CD1c-positive myeloid dendritic cell (primary cell): ENCODE measurements at regions not wholly inside any gene's neighbourhood (a gene's known extent, or its start where the extent isn't known, plus 50 kb on each side); places are given as distances from the start of the nearest gene placed in this dataset.
"Not testable (repeated sequence)": the region's sequence is repeated elsewhere in the genome, so short reads cannot be mapped to it uniquely, and the experiment has no call there.

Source experiments
- DNase-seq: peaks from one replicate; pipeline ENCODE4 v3.0.0-alpha.2; 2016; ENCODE audit errors: extremely low spot score

DNA sequence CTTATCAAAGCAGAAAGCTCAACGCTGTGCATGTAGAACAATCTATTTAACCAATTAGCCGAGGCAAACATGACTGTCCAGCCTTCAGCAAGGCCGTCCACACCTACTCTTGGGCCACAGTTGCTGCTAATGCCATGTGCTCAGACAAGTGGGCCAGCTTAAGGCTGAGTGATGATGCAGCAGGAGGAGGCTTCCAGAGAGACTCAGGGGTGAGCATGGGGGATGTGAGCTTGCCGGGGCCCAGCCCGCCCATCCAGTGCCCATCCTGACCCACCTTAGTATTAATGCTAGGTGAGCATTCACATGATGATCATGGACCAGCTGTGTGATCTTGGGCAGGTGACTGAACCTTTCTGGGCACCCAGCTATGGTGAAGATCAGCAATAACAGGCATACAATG lies 150.1 kb downstream of the TPRA1 start:
- DNase-seq = no peak

DNA sequence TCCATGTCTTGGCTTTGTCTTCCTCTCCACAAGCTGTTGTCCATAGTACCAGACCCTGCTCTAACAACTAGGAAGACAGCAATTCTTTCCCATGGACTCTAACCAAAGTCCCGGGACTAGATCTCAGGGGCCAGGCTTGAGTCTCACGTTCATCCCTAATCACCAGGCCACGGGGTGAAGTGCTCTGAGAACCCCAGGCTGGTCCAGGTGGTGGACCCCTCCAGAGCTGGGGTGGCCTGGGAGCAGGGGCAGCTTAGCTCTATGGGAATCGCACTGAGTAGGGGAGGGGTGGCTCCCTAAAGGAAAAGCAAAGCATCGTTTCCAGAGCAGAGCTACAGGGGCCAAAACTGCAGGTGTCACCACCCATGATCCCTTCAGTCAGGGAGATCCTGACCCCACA lies 150.9 kb downstream of the TPRA1 start:
- no peak for DNase-seq

DNA sequence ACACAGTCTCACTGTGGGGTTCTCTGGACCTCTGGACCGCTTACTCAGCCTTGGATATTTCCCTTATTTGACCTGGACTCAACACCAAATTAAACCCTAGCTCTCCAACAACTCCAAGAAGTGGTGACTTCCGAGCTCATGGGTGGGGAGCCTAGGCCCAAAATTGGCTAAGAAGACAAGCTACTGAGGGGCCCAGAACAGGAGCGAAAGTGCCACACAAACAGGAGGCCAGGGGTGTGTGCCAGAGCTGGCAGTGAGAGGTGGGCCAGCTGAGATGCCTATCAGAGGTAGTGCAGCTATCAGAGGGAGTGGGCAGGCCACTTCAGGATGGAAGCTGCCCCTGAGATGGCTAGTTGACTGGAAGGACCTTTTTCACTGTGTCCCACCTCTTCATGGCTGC lies 151.1 kb upstream of the PRR20G start:
- DNase-seq = no peak

DNA sequence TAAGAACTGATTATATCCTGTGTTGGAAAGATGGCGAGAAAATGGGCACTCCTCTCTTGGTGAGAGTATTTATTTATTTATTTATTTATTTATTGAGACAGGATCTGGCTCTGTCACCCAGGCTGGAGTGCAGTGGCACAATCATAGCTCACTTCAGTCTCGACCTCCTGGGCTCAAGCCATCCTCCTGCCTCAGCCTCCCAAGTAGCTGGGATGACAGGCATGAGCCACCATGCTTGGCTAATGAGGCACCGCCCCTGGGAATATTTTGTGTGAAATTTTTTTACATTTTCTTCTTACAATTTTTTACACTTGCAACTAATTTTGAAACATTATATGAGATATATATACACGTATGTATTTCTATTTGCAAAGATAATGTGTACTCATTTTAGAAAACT lies 150.5 kb upstream of the PRR20G start:
- no peak for DNase-seq

DNA sequence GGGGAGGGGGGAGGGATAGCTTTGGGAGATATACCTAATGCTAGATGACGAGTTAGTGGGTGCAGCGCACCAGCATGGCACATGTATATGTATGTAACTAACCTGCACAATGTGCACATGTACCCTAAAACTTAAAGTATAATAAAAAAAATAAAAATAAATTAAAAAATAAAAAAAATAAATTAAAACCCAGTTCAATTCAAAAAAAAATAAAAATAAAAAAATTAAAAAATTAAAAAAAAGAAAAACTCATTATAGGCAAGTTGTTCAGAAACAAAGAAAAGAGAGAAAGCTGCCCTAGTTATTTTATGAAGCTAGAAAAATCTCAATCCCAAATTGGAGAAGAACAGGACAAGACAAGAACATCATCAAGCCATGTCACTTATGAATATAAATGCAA lies 147.5 kb upstream of the PRR20G start:
- not testable (repeated sequence) for DNase-seq

DNA sequence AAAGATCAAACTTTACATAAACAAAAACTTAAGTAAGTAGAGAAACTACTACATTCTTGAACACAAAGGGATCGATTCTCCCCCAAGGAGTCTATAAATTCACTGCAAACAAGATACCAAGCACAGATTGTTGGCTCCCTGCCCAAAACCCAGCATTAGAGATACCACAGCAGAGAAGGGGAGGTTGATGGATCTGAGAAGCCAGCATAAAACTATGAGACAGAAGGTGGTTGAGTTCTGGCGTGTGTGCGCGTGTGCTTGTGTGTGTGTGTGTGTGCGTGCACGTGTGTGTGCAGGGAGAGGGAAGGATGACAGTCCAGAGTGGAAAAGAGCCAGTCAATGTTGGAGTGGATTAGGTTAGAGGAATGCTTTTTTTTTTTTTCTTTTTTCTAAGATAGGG lies 143.2 kb upstream of the PRR20G start:
- no peak for DNase-seq

DNA sequence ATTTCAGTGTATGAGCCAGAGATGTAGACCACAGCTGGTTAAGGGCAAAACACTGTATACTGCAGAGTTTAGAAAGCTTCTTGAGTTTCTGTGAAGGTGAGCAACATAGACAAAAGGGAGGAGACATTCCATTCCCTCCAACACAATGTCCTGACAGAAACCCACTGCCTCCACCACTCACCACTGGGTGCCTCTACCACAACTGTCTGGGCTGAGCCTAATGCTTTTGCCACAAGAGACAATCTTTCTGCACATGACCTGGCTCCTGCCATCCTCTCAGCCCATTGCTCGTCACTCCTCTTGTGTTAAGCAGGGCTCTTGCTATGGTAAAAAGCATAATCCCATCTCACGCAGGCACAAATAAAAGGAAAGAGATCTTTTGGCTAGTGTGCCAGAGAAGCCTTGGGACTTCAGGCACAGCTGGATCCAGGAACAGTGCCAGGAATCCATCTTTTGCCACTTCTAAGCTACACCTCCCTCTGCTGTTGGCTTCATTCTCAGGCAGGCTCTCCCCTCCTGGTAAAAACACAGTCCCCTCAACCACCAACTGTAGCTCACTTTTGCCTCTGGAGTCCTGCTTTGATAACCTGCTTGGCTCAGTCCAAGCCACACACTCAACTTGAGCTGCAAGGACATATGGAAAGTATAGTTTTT lies 140.6 kb upstream of the PRR20G start:
- no peak for DNase-seq

DNA sequence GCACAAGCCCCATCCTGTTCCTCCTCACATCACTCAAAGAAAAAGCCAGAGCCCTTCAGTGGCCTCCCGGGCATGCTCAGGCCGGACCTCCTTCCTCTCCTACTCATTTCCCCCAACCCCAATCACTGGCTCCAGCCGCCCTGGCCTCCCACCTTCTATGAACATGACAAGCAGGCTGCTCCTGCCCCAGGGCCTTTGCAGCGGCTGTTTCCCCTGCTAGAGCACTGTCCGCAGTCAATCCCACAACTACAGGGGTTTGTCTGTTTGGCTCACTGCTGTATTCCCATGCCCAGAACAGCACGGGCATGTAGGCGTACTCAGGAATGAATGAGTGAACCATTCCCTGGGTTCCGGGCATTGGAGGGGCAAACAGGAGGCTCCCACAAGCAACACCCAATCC lies 139.8 kb upstream of the PRR20G start:
- no peak for DNase-seq

DNA sequence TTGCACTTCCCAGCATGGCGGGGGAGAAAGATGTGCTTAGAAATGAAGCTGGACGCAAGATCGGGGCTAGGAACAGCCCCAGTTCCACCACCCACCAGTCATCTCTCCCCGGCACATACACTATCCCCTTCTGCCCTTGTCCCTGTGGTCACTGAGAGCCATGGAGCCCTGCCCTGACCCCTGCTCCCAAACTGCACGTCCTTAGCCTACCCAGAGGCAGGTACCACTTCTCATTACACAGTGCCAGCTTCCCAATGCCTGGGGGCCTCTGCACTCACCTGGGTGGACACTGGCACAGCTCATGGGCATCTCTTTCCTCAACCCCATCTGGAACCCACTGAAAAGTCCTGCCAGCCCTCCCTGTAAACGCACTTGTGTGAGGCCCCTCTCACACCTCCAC lies 139.3 kb upstream of the PRR20G start:
- DNase-seq = no peak

DNA sequence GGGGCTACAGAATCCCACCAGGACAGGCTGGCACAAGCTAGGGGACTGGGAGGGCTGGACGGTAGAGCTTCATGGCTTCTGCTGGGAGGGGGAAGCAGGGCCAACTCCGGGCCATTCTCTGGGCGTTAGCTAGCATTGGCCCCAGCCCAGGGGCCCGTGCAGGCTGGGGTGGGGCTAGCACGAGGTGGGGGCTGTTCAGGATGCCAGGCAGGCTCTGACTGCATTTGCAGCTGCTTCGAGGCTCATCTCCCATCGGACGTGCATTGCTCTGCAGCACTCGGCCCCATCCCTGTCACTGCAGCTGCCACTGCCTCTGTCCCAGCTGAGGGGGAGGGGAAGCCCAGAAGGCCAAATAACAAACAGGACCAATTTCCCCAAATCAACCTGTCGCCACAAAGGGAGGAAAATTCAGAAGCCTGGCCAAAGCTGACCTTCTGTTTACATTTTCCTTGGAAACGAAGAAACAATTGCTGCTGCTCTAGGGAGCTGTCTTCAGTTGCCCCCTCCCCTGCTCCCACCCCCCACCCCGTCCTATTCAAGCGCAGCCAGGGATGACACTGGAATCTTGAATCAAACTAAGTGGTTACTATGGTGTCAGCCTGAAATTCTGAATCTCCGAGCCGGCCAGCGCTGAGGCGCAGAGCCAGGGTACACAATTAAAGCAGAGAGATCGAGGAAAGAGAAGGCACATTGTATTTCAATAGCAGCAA lies 138.8 kb upstream of the PRR20G start:
- DNase-seq = no peak

DNA sequence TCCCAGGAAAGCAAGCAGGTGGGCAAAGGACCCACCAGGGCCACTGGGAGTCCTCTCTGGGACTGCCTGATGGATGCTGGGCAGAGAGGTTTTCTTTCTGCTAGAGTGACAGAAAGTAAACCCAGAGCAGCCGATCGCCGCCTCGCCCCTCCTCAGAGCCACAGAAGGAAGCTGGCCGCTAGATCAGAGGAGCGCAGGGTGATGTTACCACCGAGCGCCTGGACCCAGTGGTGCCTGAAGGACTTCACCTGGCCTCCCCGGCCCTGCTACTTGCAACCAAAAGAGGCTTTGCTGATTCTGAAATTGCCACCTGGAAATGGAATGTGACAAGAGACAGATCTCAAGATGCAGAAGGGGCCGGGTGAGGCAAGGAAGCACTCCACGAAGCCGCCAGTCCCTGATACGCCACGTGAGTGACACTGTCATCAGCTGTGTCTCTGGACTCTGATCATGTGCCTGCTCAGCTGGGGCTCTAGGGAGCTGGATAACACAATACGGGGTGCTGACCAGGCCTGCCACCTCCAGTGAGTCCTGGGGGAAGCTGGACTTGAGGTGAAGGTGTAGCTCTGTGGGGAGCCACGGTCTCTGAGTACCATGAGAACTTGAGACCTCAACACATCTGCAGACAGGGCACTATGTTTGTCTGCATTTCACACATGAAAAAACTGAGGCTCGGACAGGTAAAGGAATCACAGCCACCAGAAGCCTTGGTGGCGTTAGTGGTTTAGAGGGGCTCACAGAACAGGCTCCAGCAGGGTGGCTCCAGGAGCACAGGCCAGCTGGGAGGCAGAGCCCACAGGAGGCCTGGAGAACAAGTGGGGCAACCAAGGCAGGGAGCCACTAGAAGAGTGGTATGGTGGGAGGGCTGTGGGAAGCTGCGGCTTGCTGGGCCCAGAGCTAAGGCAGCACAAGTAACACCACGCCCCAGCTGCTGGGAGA lies 137.9 kb upstream of the PRR20G start:
- no peak for DNase-seq

DNA sequence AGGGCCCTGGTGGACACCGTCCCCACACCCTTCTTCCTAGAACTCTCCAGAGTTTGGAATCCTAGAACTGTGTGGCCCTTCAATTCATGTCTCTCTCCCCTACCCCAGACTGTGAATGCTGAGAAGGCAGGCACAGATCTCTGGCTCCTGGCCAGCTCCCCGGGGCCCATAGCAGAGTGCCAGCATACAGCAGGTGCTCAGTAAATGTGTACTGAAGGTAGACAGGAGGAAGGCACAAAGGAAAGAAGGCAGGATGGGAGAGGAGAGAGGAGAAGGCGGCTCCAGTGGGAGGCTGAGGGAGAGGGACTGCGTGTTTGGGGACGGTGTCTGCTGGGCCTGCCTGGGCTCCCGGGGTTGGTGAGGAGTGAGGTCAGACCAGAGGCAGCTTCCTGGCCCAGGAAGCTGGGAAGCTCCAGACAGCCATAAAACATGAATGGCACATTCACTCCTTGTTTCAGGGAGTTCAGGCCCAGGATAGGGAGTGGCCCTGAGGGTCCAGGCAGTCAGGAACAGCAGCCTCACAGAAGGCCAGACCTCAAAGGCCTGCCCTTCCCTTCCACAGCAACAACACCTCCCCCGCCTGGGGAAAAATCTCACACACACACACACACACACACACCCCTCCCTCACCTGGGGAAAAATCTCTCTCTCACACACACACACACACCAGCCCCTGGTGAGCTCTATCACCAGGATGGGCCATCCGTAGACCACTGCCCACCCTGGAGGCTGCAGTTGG lies 137.1 kb upstream of the PRR20G start:
- no peak for DNase-seq

DNA sequence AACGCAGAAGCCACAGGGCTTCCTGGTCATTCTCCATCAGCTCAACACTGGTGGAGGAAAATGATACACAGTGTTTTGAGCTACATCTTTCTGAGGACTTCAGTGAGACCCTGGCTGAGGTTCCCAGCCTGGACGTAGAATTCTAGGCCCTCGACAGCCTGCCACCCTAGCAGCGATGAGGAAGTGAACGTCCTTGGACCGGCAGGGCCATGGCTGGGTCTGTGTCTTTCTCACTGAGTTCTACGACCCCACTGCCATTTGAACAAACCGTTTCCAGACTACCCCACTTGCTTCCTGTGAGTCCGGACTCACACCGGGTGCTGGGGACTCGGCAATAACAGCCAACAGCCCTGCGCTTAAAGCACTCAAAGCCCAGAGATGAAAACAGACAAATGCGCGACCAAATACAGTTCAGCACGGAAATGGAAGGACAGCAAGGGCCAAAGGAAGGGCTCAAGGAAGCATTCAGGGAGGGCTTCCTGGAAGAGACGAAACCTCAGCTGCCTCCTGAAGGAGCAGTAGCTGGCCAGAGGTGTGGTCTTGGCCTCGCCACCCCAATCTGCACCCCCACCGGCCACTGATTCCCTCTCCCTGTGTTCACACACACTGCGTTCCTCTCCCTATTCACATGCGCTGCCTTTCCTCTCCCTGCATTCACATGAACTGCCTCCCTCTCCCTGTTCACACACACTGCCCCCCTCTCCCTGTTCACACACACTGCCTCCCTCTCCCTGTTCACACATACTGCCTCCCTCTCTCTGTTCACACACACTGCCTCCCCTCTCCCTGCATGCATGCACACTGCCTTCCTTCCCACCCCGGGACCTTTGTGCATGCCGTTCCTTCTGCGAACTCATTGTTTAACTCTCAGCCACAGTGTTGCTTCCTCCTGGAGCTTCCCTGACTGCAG lies 136.3 kb upstream of the PRR20G start:
- DNase-seq = no peak

DNA sequence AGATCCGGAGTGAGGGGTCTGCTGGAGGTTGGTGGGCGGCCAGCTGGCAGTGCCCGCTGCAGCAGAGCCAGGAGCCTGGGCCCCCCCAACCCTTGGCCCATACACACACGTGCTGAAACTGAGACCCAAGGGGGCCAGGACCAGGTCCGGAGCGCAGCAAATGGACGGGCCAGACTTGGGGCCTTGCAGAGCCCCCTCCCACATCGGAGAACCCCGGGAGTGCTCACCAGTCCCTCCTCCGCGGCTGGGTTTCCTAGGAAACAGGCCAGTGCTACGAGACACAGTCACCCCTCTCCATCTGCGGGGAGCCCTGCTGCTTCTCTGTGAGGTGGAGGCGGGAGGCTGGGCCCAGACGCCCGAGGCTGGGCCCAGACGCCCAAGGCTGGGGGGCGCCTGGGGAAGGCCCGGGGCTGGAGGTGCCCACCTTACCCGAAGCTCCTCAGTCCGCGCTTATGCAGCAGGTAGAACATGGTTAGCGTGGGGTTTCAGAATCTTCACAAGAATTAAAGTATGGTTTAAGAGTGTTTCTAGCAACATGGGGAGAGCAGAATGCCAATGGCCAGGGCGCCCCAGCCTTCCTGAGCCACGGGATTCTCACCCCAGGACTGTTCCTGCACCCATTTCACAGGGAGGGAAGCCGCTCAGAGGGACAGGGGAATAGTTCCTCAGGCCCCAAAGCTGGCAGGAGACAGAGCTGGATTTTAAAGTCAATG lies 135.0 kb upstream of the PRR20G start:
- DNase-seq = no peak

DNA sequence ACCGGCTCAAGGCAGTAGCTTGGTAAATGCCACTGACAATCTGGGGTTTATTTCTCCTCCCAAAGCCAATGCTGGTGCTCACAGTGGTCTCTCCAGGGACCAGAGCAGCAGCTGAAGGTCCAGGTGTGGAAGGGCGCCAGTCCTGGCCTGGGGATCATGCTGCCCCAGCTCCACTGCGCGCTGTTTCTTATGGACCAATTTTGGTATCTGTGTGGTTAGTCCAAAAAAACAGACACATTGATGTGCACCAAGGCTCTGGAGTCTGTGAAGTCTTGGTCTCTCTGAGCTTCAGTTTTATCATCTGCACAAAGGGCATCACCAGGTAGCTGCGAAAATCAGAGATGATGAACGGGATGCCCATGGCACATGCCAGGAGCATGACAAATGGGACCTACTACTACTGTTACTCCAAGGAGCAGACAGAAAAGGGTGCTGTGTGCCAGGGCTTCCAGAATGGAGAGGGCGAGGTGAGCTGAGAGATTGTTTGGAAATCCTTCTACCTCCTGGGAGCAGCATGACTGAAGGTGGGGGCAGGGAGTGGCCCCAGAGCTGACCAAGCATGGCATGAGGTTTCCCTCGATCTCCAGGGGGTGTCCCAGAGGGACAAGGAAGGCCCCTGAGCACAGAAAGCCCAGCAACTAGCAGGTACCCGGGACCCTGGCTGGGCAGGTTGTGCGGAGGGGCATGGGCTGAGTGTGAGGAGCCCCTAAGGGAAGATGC lies 134.3 kb upstream of the PRR20G start:
- no peak for DNase-seq

DNA sequence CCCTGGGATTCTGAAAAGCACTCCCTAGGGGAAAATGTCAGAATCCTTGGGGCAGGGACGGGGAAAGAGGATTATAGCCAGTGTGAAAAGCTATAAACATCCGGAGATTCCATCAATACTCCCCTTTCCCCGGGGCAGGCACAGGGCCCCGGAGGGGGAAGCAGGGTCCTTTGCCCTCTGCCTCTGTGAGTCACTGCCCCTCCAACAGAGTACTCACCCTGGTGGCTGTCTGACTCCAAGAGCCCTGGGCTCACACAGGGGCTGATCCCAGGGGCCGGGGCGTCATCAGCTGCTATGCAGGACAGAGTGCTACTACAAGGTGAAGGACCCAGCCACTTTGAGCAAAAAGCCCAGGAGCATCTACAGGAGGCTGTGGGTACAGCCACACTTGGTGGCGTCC lies 133.0 kb upstream of the PRR20G start:
- no peak for DNase-seq

DNA sequence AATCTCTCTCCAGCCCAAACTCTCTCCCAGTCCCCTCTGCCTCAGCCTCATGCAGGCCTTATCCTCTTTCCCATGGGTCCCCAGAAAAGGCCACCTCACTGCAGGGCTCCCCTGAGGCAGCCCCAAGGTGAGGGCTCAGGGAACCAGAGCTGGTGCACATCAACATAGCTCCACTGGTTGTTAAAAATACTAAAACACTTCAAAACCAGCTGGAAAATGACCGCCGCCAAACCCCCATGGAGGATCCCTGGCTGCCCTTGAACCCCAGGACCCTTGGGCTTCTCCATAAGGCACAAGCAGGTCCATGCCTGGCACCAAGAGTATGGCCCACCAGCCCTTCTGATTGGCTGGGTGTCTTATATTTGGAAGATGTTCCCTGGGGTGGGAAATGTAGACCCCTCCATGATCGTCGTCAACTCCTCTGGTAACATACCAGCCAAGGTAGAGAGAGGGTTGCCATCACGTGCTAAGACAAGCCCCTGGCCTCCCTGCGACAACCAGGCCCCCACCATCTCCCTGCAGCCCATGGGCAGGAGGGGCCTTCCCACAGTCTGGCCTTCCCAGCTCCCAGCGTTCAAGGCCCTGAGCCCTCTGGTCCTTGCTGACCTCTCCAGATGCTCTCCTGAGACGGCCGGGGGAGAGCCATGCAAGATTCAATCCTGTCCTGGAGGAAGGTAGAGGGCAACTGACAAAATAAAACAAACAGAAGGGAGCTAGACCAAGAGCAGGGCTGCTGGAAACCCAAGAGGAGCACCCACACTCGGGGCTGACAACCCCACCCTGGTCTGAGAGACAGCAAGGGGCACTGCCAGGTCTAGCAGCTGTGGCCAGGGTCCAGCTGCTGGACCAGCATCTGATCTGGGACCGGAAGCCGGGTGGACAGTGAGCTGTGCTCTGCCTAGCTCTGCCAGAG lies 132.1 kb upstream of the PRR20G start:
- DNase-seq = no peak

DNA sequence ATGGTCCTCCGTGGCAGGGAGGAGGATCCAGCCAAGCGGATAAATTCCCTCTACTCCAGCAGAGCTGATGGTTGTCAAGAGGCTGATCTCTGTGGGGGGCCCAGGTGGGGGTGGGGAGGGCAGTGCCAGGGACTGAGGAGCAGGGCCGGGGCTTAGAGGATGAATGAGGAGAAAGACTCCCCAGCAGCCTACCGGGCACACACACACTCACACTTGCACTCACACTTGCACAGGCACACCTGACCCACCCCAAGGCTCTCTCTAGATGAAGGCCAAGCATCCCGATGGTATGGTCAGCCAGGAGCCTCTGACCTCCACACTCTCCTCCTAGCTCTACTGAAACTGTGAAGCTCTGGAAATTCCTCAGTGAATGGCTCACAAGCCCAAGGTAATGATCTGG lies 131.3 kb upstream of the PRR20G start:
- DNase-seq = no peak
